Fibroblast of peridontal ligament (primary cell): ENCODE measurements at regions not wholly inside any gene's neighbourhood (a gene's known extent, or its start where the extent isn't known, plus 50 kb on each side); places are given as distances from the start of the nearest gene placed in this dataset.

ENCODE experiments used
- DNase-seq: peaks from one replicate; pipeline ENCODE4 v3.0.0-alpha.2; 2010; ENCODE audit errors: extremely low read depth

DNA sequence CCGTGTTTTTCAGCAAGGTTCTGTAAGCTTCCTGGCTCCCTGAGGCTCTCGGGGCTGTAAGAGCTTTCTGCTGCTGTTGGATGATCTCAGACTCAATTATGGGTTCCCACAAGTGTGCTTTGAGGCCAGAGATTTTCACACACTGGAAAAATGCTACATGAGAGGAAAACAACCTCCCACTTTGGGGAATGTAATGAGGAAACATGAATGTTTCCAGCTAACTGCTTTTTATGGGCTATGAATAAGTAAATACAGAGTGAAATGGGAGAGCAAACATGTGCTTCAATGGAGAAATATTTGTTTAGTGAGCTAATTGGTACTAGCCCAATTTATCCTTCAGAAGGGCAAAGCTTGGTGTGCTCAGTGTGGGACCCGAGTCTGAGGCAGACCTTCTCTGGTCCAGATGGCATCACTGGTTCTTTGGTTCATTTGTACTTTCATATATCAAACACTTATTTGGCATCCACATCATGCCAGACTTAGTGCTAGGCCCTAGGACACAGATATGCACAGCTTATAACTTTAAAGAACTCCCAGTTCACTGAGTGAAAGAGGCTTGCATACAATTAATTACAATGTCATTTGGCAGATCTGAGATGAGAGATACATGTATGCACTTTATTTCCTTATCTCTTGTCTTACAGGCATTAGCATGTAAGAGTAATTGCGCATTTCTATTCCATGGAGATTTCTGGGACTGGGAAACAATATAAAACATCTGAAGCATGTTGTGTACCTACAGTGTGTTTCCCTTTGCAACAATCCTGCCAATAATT lies 248.8 kb downstream of the RDH14 start:
- DNase-seq: peak; percentile 82

DNA sequence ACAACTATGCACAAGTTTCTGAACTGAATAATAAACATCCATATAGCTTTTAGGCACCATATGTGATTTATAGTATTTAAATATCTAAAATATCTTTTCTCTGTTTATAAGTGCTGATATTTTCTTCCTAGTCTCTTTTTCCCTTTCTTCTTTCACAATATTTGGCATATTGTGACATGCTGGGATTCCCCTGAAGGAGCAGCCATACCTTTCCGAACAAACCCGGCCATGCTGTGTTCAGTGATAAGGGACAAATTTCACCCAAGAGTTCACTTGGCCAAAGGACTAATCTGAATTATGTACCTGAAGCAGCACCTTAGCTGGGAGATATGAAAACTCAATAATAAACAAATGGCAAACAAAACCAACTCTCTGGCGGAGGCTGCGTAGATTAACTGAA lies 250.8 kb downstream of the RDH14 start:
- DNase-seq: no peak

DNA sequence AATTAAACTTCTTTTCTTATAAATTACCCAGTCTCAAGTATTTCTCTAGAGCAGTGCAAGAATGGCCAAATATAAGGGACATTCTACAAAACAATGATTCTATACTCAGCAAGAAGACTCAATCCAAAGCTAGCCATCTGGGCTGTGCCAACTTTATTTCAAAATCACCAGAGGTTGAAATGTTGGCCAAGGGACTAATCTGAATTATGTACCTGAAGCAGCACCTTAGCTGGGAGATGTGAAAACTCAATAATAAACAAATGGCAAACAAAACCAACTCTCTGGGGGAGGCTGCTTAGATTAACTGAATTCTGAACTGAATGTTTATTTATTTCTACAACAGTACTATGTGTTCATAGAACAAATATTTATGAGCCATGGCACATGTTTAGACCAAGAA lies 251.3 kb downstream of the RDH14 start:
- DNase-seq: no peak

DNA sequence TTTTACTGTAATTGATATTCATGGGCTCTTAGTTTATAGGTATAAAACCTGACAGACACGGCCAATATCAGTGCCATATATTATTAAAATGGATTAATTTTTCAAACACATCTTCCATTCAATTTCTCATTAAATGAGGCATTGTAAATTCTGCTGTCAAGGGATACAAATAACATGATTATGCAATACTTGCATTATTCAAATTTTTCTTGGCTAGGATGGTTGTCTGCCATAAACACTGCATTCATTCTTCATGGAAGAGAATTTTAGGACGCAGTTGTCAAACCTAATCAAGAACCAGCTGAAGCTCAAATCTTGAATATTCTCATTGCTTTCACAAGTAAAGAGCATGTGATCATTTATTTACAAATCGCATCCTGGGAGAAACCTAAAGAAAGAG lies 255.6 kb downstream of the RDH14 start:
- DNase-seq: no peak

DNA sequence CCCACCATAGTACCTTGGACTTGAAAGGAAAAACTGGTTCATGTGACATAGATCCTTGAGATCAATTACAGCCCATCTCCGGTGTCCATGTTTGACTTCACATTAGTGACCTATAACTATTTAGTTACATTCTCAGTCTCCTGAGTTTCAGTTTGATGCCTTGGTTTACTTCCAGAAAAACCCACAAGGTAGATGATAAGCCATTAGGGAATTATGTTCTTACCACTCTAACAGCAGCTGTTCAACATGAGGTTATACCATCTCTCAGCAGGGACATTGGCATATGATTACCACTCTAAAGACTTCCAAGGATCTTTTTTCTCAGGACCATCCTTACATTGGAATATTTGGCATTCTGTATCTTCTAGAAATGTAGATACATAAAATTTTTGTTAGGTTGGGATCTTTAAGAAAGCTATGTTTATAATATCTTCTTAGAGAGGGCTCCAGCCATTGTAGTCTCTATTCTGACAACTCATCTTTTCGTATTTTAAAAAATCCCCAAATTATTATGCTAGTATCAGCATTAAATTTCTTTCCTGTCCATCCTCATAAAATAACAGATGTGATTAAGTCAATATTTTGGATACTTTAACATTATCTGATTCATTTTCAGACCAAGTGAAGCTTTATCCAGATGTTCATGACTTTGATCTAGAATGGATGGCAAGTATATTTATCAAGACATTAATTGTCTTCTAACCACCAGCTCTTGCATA lies 258.9 kb downstream of the RDH14 start:
- DNase-seq: no peak

DNA sequence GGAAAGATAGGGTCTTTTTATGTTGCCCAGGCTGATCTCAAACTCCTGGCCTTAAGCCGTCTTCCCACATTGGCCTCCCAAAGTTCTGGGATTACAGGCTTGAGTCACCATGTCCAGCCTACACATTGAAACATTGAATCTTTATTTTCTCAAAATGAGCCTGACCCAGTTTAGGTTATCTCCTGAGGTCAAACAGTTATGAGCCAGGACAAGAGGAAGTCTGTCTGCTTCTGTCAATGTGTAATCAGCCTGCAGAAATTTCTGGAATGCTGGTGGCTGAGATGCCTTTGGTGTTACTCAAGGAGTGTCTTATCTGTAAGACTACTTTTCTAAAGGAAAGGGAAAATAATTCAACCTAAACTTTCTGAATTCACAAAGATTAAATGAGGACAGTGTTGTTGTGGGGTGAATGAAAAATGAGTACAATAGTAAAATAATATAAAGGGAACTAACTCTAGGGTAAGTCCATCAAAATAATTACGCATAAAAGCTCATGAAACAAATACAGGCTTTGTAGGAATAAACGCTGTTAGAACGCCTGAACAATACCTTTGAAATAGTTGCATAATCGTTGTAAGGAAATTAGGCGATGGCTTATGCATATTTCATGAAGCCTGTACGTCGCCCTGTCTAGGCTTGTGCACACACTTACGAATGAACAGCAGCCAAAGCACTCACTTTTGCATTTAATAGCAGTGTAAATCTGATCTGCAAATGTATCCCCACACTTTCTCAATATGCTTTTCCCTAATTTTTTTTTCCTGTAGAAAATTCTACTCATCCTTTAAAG lies 260.8 kb downstream of the RDH14 start:
- peak; percentile 65 for DNase-seq

DNA sequence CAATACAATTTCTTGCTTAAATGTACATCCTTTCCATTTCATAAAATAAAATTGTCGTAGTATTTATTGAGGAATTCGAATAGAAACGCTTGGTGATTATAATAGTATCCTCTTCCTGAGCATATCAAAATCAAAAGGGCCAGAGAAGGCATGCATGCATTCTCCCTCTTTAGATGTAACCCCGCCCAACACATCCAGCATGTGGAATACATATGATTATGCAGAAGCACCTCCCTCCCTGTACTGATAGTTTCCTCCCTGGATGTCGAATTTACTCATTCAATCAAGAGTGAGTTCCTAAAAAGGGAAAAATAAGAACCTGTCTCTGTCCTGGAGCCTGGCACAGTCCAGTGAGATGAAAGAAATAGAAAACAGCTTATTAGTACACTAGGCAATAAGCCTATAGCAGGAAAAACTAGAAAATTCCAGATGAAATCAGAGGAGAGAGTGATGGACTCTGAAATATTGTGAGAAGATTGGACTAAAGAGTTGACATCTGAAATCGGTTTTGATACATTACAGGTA lies 262.9 kb downstream of the RDH14 start:
- no peak for DNase-seq

DNA sequence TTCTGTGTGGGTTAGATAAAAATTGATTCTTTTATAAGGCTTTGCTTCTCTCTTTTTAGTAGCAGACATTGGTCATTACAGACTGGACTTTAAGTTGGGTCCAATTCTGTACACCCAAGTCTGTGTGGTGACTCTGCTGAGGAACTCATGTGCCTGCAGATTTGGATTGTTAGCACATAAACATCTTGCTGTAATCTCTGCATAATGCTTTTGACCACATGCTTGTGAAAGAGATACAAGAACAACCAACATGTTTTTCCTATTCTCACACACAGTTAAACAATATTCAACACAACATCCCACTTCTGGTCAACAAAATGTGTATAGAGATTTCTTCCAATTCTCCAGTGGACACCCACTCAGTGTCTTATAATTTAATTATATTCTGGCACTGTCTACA lies 270.1 kb downstream of the RDH14 start:
- DNase-seq: peak; percentile 48

DNA sequence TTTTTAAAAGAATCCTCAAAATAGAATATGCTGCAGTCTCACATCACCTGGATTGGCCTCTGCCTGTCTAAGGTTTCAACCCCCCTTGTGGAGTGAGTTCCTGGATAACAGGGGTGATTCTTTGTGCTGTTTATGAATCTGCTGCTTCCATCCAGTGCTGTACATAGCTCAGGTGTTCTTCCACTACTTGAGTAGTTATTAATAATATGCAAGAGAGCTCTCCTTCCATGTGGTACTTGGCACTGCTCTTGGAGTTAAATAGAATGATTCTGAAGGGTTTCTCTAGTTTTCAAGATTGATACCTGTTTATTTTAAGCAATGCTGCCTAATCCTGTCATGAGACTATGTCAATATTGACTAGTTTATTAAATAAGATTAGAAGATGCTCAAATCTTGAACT lies 273.6 kb downstream of the RDH14 start:
- DNase-seq: no peak

DNA sequence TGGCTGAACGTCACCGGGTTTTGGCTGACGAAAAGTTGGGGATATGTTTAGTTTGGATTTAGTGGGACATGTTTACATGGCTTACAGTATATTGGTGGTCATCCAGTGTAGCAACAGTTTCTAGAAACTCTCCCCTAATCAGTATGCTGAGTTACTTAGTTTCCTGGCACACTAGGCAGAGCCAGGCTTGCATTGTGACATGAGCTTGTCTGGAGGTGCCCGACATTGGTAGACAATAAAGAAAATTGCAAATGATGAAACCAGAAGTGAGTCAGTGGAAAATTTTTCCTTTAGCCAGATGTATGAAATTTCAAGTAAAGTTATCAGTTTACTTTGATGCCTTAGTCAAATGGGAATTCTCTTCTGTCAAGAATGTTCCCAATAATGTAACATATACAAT lies 276.1 kb downstream of the RDH14 start:
- DNase-seq: peak; percentile 27

DNA sequence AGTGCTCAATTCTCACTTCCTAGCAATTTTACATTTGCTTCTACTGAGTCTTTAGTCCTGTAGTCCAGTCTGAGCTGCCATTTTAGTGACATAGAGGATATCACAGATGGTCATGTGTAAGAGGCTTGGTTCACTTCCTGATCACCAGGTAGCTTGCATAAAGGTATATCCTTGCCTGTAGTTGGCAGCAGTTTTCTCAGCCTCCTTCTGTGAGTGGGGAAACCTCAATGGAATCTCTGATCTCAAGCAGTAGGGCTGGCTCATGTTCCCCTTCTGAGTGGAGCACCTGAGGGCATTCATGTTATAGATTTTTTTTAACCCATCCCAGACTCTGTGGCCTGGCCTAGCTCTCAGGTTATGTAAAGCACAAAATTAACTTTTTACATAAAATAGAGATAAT lies 278.4 kb downstream of the RDH14 start:
- no peak for DNase-seq

DNA sequence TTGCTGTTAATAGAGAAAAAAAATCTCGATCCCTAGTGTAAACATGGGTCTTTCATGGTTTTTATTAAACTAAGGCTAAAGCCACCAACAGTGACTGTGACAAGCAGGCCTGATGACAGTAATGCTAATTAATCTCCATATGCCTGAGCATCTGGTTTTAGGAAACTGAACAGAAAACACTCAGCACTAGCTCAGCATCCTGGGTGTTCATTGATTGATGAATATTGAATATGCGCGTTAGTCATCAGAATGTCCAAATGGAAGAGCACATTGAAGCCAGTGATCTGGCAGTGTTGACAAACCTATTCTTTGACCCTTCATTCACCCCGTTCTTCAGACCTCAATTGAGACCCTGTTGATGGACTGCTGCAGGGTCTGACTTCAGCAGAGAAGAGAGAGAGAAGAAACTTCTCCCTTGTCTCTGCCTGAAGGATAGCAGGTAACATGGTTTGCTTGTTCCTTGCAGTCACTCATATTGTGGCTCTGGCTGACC lies 283.8 kb downstream of the RDH14 start:
- DNase-seq: no peak

DNA sequence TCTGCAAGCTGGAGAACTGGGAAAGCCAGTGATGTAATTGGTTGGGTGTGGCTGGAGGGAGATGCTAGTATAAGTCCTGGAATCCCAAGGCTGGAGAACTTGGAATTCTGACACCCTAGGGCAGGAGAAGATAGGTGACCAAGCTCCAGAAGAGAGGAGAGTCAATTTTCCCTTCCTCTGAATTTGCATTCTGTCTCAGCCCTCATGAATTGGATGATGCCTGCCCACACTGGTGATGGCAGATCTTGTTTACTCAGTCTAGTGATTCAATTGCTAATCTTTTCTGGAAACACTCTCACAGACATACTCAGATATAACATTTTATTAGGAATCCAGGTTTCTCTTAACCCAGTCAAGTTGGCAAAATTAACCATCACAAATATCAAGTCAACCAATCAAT lies 287.2 kb downstream of the RDH14 start:
- no peak for DNase-seq

DNA sequence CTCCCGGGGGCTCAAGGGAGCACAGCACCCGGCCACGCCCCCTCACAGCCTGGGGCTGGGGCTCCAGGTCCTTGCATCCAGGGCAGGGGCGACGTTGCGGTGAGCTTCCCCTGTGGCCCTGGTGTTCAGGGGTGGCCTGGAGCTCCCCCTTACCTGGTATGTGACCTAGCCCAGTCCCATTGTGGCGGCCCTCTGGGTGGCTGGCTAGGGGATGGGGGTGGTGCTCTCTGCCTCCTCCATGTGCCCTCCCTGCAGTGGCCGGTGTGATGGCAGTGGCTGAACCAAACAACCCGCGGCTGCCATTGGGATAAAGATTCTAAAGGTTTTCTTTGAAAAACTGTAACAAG lies 288.3 kb downstream of the RDH14 start:
- DNase-seq: no peak

DNA sequence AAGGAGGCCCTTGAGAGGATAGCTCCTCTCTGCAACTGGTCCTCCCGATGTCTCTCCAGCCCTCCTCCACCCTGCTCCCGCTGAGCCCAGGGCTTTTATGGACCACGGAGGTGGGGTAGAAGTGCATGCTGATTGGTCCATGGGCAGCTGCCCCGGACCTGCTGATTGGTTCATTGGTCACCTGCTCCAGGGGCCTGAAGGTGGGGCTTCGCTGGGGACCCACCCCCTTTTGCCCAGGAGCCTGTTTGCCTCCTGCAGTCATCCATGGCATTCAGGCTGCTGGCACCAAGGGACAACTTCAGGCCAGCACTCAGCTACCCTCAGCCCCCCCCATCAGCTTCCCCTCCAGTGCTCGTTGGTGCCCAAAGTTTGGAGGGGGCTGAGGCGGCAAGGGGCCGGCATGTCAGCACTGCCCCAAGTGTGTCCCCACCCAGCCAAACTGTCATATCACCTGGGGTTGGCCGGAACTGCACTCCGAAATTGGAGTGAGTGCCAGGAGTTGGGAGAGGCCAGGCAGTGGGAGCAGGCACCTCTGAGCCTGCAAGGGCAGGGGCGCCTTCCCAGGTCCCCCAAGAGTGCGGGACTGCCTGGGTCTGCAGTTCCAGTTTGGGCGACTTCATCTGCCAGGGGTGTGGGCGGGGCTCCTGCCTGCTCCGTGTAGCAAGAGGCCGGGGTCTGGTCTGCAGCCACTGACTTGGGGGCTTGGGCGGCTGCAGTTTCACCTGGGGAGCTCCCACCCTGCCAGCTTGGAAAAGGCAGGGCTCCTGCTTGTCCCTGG lies 288.9 kb downstream of the RDH14 start:
- no peak for DNase-seq

DNA sequence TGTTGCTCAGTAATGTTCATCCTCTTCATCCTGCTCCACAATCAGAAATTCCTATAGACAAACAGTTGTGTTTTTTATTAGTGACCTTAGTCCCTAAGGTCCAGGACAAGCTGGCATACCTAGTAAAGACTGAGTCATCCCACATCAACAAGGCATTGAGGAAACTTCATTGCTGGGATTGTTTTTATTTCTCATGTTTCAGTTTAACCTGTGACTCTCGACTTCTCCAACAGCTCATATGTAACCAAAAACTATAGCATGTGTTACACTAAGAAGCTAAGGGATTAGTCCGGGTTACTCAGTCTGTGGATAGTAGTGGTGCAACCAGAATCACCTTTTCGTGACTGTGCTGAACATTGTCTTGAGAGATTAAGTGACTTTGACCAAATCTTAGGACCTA lies 292.1 kb downstream of the RDH14 start:
- no peak for DNase-seq

DNA sequence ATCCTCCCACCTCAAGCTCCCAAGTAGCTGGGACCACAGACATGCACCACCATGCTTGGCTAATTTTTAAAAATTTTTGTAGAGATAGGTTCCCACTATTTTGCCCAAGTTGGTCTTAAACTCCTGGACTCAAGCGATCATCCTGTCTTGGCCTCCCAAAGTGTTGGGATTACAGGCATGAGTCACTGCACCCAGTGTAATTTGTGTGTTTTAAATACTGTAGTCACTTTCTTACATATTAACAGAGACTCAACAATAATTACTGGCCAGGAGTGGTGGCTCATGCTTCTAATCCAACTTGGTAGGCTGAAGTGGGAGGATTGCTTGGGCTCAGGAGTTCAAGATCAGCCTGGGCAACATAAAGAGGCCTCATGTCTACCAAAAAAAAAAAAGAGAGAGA lies 293.0 kb downstream of the RDH14 start:
- DNase-seq: no peak

DNA sequence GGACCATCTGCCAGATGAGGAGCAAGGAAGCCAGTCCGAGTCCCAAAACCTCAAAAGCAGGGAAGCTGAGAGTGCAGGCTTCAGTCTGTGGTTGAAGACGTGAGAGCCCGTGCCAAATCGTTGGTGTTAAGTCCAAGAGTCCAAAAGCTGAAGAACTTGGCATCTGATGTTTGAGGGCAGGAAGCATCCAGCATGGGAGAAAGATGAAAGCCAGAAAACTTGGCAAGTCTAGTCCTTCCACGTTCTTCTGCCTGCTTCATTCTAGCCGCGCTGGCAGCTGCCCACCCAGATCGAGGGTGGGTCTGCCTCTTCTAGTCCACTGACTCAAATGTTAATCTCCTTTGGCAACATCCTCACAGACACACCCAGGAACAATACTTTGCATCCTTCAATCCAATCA lies 293.8 kb downstream of the RDH14 start:
- DNase-seq: peak; percentile 37

DNA sequence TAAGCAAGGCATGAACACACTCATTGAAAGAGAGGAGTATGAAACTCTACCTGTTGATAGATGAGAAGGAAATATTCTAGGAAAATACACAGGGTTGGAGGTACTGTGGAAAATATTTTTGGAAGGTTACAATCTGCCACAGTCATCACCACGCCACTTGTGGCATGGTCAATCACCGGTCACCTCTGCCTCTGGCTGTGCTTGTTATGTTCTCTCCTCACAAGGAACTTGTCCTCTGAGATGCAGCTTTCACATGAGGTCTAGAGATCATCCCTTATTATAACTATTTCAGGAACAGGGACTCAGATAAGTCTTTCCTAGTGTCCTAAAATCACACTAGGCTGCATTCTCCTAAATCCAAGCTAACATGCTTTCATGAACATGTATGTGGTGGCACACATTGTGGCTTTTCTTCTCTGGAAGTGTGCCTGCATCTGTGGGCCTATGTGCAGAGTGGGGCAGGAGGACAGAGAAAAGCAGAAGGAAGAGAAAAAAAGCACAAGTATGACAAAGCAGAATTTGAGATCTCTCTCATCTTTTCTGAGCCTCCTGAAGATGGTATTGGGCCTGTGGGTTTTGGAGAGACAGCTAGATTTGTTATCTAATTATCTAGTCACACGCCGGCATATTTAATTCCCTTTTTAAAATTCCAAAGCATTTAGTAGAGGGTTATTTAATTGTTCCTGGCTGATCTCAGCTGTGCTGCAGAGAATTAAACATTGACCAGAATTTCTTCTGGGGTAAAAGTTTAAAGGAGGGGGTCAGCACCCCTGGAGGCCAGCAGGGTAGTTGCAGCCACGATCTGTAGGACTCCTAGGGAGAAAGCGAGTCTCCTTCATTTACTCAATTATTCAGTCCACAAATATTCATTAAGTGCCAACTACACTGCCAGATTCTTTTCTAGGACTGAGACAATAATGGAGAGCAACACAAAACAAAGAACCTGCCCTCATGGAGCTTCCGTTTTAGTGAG lies 294.6 kb downstream of the RDH14 start:
- no peak for DNase-seq

DNA sequence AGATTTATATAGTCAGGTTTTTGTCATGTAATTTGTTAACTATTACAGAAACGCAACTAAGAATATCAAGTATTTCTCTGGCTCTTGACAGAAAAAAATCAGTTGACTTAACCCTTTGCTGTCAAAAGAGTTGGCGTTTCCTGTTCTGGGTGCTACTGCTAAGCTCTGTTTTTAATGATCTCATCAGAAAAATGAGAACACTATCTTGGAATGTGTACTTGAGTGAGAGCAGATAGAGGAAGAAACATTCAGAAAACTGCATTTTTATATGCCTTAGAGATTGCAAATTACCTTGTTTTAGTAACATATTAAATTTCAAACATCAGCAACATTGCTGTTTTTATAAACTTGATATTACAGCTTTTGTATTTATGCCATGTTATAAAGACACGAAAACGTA lies 297.9 kb downstream of the RDH14 start:
- DNase-seq: peak; percentile 6
